ENCODE measurements at regions not wholly inside any gene's neighbourhood (a gene's known extent, or its start where the extent isn't known, plus 50 kb on each side); places are given as distances from the start of the nearest gene placed in this dataset.

DNA sequence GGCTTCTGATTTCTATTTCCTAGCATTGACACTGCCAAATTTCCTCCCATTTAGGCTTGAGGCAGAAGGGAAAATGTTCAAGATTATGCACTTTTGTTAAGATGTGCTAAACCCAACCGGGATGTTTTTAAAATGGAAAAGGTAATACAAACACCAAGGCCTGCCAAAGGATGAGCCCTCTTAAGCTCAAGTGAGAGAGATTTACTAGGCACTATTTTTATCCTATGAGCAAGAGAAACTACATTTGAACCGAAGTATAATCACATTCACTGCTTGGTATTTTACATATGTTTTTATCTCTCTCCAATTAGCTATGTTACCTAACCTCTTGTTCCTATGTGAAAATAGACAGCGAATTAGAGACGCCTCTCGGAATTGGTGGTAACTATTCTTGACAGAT, 295.8 kb downstream of the GABRB3 start:
- no peak for DNase-seq

DNA sequence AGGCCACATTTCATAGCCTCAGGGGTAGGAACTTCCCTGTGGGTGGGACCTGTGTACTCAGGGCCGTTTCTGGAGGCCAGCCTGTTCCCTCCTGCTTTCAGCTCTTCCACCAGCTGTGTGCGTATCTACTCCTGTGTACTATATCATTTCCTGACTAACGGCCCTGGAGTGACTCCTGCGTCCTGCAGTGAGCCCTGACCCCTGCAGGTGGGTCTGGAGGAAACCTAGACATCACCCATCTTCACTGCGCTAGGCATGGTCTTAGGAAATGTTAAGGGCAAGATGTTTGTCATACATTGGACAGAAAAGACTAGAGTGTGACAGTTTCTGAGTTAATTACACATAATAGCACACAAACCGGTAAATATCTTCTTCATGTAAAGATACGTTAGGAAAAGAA, 297.3 kb downstream of the GABRB3 start:
- DNase-seq: no peak

- DNase-seq: no peak
Observed at GRCh38 chr15:26472661-26473060, 300.2 kb downstream of the GABRB3 start.

GRCh38 chr15:26461847-26462608, 310.8 kb downstream of the GABRB3 start:
- no peak for DNase-seq

- DNase-seq: no peak
Observed at GRCh38 chr15:26460165-26460564, 312.7 kb downstream of the GABRB3 start.

DNA sequence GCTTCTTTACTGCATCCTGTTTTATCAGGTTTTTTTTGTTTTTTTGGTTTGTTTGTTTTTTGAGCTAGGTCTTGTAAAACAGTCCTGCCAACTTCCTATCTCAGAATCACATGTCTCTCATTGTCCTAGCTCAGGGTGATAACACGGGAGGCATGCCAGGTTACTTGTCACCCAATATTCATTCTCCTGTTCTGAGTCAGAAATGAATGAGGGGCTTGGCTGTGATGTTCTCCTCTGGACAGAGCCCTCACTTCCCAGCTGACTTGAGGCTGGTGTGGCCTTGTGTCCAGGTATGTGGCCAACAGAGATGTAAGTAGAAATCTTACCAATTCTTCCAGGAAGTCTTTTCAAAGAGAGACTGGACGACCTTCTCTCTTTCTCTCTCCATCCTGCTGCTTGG, 317.0 kb downstream of the GABRB3 start:
- DNase-seq: no peak

DNA sequence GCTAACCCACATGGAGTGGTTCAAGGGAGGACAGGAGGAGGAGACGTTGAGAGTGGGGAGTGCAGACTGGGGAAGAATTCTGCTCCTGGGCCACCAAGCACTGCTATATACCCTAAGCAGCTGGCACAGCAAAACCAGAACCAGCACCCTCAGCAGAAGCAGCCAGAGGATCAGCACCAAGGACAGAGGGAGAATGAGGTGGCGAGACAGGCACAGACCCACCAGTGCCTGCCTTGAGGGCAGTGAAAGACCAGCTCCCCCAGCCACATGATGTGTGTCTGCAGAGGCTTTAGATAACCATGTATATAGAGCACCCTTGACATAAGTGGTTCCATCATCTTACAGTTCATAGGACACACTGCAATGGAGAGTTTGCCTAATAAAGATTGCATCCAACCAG, 319.0 kb downstream of the GABRB3 start:
- DNase-seq: no peak

- no peak for DNase-seq
Observed at GRCh38 chr15:26451995-26452394, 320.9 kb downstream of the GABRB3 start.

GRCh38 chr15:26449291-26449690, 323.6 kb downstream of the GABRB3 start:
- no peak for DNase-seq

DNA sequence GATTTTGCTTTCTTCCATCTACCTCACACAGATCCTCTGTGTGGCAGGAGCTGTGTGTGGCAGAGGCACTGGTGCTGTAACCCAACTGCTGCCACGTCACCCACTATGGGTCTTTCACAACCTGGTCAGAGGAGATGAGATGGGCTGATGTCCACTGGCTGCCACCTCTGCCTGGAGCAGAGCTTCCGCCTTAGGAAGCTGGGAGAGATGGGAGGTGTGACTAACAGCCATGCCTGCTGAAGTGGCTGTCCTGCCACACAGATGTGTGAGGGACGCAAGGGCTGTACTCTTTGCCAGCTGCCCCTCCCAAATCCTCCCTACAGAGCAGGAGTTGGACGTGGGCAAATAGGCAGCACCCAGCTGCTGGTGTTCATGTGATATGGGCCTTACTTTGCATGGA, 329.5 kb downstream of the GABRB3 start:
- DNase-seq: no peak

- DNase-seq: no peak
Observed at GRCh38 chr15:26442680-26443079, 330.2 kb downstream of the GABRB3 start.

GRCh38 chr15:26439681-26440080, 333.2 kb downstream of the GABRB3 start:
- DNase-seq: no peak

GRCh38 chr15:26438718-26439117, 334.1 kb downstream of the GABRB3 start:
- DNase-seq: no peak

- no peak for DNase-seq
Observed at GRCh38 chr15:26438316-26438715, 334.6 kb downstream of the GABRB3 start.

DNA sequence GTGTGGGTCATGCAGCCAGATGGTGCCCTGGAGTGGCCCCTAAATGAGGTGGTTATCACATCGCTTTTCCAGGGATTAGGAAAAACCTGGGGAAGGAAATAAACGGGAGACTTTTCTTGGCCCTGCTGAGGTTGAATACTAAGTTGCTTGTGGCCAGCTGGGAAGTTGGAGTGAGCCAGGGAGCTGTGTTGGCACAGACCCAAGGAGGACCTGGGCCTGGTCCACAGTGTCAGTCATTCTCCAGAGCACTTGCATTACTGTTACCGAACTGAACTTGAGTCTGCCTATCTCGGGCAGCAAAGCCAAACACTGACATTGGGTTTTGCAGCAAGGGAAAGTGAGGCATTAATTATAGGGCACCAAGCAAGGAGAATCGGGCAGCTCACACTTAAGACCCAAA, 339.0 kb downstream of the GABRB3 start:
- no peak for DNase-seq

DNA sequence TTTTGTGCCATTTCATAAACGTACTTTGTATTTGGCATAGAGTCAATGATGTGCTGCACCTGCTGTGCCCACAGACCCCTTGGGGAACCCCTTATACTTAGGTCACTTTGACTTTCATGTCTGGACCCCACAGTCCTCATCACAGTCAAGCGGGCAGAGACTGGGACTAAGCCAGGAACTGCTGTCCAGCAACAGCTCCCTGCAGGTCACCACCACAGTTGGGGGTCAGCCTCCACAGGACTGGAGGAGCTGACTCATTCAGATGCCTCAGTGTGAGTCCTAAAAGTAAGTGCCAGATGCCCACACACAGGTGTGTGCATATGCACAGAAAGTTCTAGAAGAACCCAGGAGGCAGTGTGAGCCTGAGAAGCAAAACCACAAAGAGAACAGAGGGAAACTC, 339.8 kb downstream of the GABRB3 start:
- no peak for DNase-seq

GRCh38 chr15:26421065-26421464, 351.8 kb downstream of the GABRB3 start:
- DNase-seq: no peak

GRCh38 chr15:26395624-26396023, 377.2 kb downstream of the GABRB3 start:
- DNase-seq: no peak

GRCh38 chr15:26394801-26395200, 378.1 kb downstream of the GABRB3 start:
- DNase-seq: no peak

DNA sequence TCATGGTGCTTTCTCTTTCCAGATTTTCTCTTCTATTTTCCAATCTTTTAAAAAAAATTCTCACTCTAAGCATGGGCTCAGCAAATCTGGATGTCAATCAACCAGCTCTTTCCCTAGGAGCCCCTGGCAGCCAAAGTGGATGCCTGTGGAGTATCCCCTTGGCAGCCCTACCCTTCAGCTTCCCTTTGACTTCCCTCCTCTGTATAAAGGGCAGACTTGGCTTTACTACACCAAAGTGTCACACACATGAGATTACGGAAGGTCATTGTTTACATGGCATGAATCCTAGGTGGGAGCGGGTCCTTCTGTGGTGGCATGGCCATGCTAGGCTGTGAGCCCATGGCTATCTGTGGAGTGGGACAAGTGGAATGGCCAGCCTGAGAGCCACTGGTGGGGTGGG, 379.9 kb downstream of the GABRB3 start:
- no peak for DNase-seq

DNA sequence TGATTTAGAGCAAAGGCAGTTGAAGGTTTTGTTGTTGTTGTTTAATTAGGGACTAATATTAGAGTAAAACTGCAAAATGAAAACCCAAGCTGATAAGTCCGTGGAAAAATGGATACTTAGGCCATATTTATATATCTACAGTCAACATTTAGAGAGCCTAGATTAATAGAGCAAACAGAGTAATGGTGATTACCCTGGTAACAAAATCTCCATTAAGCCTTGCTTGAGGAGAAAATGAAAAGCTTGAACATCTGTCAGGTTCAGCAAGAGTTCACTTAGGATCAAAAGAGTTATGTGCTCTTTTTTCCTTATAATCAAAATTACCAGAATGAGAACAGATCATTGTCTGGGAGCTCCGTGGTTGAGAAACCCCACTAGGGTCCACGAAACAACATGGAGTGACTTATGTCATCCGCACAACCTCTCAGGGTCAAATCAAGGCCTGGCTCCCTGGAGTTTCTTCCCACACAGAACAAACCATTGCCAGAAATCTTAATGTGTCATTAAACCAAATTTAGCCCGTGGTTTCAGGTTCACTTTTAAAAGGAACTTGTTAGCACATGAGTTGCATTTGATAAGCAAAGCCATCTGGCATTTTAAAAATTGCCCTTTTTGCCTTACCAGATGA, 381.2 kb downstream of the GABRB3 start:
- DNase-seq: no peak

DNA sequence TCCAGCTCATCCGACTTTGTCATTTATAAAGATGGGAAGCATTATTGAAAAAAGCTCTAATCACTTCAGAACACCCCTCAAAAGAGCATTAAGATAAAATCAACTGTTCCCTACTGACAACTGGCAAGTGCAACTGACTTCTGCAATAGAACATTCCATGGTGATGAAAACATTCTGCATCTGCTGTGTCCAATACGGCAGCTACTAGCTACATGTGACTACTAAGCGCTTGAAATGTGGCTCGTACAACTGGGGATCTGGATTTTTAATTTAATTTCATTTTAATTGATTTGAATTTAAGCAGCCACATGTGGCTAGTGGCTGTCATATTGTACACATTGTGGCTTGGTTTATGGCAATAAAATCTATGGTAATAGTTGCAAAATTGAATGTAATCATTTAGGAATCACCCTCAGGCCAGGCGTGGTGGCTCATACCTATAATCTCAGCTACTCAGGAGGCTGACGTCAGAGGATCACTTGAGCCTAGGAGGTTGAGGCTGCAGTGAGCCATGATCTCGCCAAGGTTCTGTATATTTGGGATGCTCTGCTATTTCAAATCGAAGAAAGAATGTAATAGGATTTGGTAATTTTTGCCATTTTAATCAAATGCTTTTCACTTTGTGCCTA, 390.3 kb downstream of the GABRB3 start:
- no peak for DNase-seq

- DNase-seq: no peak
Observed at GRCh38 chr15:26378304-26378703, 394.6 kb downstream of the GABRB3 start.

- DNase-seq: no peak
Observed at GRCh38 chr15:26376243-26376642, 396.6 kb downstream of the GABRB3 start.

All from activated CD4-positive, alpha-beta T cell treated with anti-CD3 and anti-CD28 coated beads, Interleukin-2, Interleukin-6, amounts not matched to agents 100 ng/mL and 50 ng/mL, durations not matched to agents 16 hours and 8 hours (primary cell).